Fibroblast of lung (primary cell): ENCODE measurements at regions not wholly inside any gene's neighbourhood (a gene's known extent, or its start where the extent isn't known, plus 50 kb on each side); places are given as distances from the start of the nearest gene placed in this dataset.
A peak's percentile ranks its signal among the peaks of the same experiment; 100 is the strongest.

Experiments
- DNase-seq, 2 donors: peaks; one replicate each; pipeline versions ENCODE4 v3.0.0 to v3.0.0-alpha.2; 2010; ENCODE audit warnings: low read depth in 2 of 2
- H2AFZ ChIP-seq: 2 replicates; pipeline ENCODE4 v1.5.1; 2012; ENCODE audit warnings: low read length, control low read depth, inconsistent platforms
- H3K27ac ChIP-seq: 2 replicates; pipeline ENCODE4 v1.5.1; 2011; ENCODE audit warnings: low read length, control low read depth; ENCODE audit not compliant: insufficient read depth
- H3K27me3 ChIP-seq: 2 replicates; pipeline ENCODE4 v1.5.1; 2011; ENCODE audit warnings: mild to moderate bottlenecking, low read length; ENCODE audit not compliant: control insufficient read depth, insufficient read depth
- H3K36me3 ChIP-seq: 2 replicates; pipeline ENCODE4 v1.5.1; 2011; ENCODE audit warnings: low read length; ENCODE audit not compliant: control insufficient read depth, insufficient read depth
- H3K4me1 ChIP-seq: 2 replicates; pipeline ENCODE4 v1.5.1; 2011; ENCODE audit warnings: low read length; ENCODE audit not compliant: control insufficient read depth, insufficient read depth; ENCODE audit errors: extremely low read depth
- H3K4me2 ChIP-seq: 2 replicates; pipeline ENCODE4 v1.5.1; 2011; ENCODE audit warnings: low read length, control low read depth; ENCODE audit not compliant: insufficient read depth; ENCODE audit errors: extremely low read depth
- H3K4me3 ChIP-seq, 4 experiments: fragments of 200-600 bp in 1 of 4; sonication (generic) in 1 of 4; replicated peaks in 1 of 4; 2 replicates each; pipeline ENCODE4 v1.5.1; 2011 to 2016; ENCODE audit warnings: low read length in 4 of 4, low read depth in 3 of 4, mild to moderate bottlenecking in 3 of 4, control low read depth in 2 of 4, inconsistent platforms in 1 of 4, mixed read lengths in 1 of 4; ENCODE audit not compliant: insufficient read depth in 1 of 4; ENCODE audit errors: control extremely low read depth in 1 of 4
- H3K79me2 ChIP-seq: 2 replicates; pipeline ENCODE4 v1.5.1; 2012; ENCODE audit warnings: mild to moderate bottlenecking, low read length, inconsistent platforms; ENCODE audit not compliant: control insufficient read depth, insufficient read depth
- H3K9ac ChIP-seq: 2 replicates; pipeline ENCODE4 v1.5.1; 2011; ENCODE audit warnings: mild to moderate bottlenecking, low read length, control low read depth; ENCODE audit not compliant: insufficient read depth
- H3K9me3 ChIP-seq: 2 replicates; pipeline ENCODE4 v1.5.1; 2012; ENCODE audit warnings: low read depth, low read length; ENCODE audit not compliant: control insufficient read depth, insufficient read depth
- H4K20me1 ChIP-seq: 2 replicates; pipeline ENCODE4 v1.5.1; 2011; ENCODE audit warnings: low read length; ENCODE audit not compliant: control insufficient read depth, insufficient read depth; ENCODE audit errors: extremely low read depth
- EZH2 ChIP-seq: IDR thresholded peaks from 2 replicates; pipeline ENCODE4 v1.5.1; 2012; ENCODE audit warnings: low read length, control low read depth, mild to moderate bottlenecking; ENCODE audit errors: missing control alignments
- TF ChIP-seq, protein P1 (sequence below), 2 donors: IDR thresholded peaks in 1 of 2; conservative IDR thresholded peaks in 1 of 2; 1 replicate in 1 of 2; 2 replicates in 1 of 2; pipeline ENCODE4 v1.5.1; 2011 to 2012; ENCODE audit warnings: low read length in 2 of 2, control low read depth in 1 of 2, inconsistent platforms in 1 of 2, low read depth in 1 of 2, mild to moderate bottlenecking in 1 of 2

- no peak overlapping the region for H3K4me2 ChIP-seq
- H2AFZ ChIP-seq: no peak overlapping the region
- H3K4me1 ChIP-seq: no peaks in the 10 kb centered on the region
- no peaks in the 10 kb centered on the region for H3K27me3 ChIP-seq
- H3K79me2 ChIP-seq: no peaks in the 10 kb centered on the region
- no peak overlapping the region for H3K9ac ChIP-seq
- no peaks in the 10 kb centered on the region for H3K36me3 ChIP-seq
- no peaks in the 10 kb centered on the region for H4K20me1 ChIP-seq
- no peaks in the 10 kb centered on the region for H3K9me3 ChIP-seq
- H3K4me3 ChIP-seq: no peak overlapping the region
- TF ChIP-seq EZH2: no peak
- TF ChIP-seq, protein P1, sequence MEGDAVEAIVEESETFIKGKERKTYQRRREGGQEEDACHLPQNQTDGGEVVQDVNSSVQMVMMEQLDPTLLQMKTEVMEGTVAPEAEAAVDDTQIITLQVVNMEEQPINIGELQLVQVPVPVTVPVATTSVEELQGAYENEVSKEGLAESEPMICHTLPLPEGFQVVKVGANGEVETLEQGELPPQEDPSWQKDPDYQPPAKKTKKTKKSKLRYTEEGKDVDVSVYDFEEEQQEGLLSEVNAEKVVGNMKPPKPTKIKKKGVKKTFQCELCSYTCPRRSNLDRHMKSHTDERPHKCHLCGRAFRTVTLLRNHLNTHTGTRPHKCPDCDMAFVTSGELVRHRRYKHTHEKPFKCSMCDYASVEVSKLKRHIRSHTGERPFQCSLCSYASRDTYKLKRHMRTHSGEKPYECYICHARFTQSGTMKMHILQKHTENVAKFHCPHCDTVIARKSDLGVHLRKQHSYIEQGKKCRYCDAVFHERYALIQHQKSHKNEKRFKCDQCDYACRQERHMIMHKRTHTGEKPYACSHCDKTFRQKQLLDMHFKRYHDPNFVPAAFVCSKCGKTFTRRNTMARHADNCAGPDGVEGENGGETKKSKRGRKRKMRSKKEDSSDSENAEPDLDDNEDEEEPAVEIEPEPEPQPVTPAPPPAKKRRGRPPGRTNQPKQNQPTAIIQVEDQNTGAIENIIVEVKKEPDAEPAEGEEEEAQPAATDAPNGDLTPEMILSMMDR (conservative IDR thresholded peaks at IDR 0.05 in 1 of 2, IDR thresholded peaks at IDR 0.05 in 1 of 2; ENCODE audit: low read depth in 1 of 2, low read length in 2 of 2): no peak
- no peak for DNase-seq
- H3K27ac ChIP-seq: no peak overlapping the region
Measured at GRCh38 chr14:37977481-37977880, 230.2 kb upstream of the SSTR1 start.

DNA sequence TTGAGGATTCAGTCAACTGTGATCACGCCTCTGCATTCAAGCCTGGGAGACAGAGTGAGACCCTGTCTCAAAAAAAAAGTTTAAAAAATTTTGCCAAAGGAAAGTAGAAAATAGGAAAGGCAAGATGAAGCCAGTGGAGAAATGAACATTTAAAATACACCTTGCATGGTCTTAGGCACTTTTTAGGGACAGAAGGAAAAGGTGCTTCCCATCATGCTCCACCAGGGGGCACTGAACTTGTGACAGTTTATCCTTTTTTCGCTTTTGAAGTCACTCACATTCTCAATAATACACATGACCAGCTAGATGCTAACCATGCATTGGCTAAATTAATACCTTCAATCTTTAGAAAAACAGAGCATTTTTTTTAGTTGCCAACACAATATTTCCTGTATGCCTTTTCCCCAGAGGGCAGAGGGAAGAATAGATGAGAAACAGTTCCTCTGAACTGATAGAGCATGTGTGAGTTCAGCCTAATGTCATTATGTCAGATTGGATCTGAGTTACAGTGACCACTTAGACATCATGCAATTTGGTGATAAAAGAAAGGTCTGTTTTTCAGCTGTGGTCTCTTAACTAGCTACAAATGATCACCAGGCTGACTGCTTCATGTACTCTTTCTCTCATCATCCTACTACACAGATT is 221.8 kb upstream of the SSTR1 start:
- Histone ChIP-seq H3K9ac (no peak overlapping the region), H3K79me2 (no peaks in the 10 kb centered on the region), H3K4me3 (no peak overlapping the region), H3K9me3 (no peaks in the 10 kb centered on the region), H2AFZ (no peak overlapping the region), H3K27me3 (no peaks in the 10 kb centered on the region), H3K4me1 (no peaks in the 10 kb centered on the region), H3K27ac (no peak overlapping the region), H4K20me1 (no peaks in the 10 kb centered on the region), H3K36me3 (no peaks in the 10 kb centered on the region), H3K4me2 (no peak overlapping the region)
- TF ChIP-seq EZH2: no peak
- TF ChIP-seq, protein P1 (conservative IDR thresholded peaks at IDR 0.05 in 1 of 2, IDR thresholded peaks at IDR 0.05 in 1 of 2; ENCODE audit: low read depth in 1 of 2, low read length in 2 of 2): peak; percentile 78 to 88
- peak; percentile 13 to 74 for DNase-seq

GRCh38 chr14:37988472-37988871 is 219.2 kb upstream of the SSTR1 start:
- TF ChIP-seq, protein P1 (conservative IDR thresholded peaks at IDR 0.05 in 1 of 2, IDR thresholded peaks at IDR 0.05 in 1 of 2; ENCODE audit: low read depth in 1 of 2, low read length in 2 of 2): no peak
- TF ChIP-seq EZH2: no peak
- H3K4me2 ChIP-seq: no peak overlapping the region
- peak in 1 of 2 donors; percentile 5 for DNase-seq
- H3K79me2 ChIP-seq: no peaks in the 10 kb centered on the region
- H4K20me1 ChIP-seq: no peaks in the 10 kb centered on the region
- no peak overlapping the region for H3K4me3 ChIP-seq
- H3K9ac ChIP-seq: no peak overlapping the region
- H3K27me3 ChIP-seq: no peaks in the 10 kb centered on the region
- no peaks in the 10 kb centered on the region for H3K4me1 ChIP-seq
- no peak overlapping the region for H2AFZ ChIP-seq
- H3K27ac ChIP-seq: no peak overlapping the region
- no peaks in the 10 kb centered on the region for H3K36me3 ChIP-seq
- H3K9me3 ChIP-seq: no peaks in the 10 kb centered on the region
